DND-41 (cell line): ENCODE measurements at regions not wholly inside any gene's neighbourhood (a gene's known extent, or its start where the extent isn't known, plus 50 kb on each side); places are given as distances from the start of the nearest gene placed in this dataset.

Experiments
- EZH2 ChIP-seq: IDR thresholded peaks from 3 replicates; pipeline ENCODE4 v1.6.1; 2012; ENCODE audit warnings: borderline replicate concordance, low read depth, mild to moderate bottlenecking, moderate library complexity, low read length, inconsistent platforms; ENCODE audit not compliant: severe bottlenecking
- TF ChIP-seq, protein P1 (sequence below): IDR thresholded peaks from 2 replicates; pipeline ENCODE4 v1.5.1; 2012; ENCODE audit warnings: borderline replicate concordance, low read length, moderate library complexity, mild to moderate bottlenecking; ENCODE audit not compliant: poor library complexity, severe bottlenecking; ENCODE audit errors: extremely low read depth

- TF ChIP-seq, protein P1, sequence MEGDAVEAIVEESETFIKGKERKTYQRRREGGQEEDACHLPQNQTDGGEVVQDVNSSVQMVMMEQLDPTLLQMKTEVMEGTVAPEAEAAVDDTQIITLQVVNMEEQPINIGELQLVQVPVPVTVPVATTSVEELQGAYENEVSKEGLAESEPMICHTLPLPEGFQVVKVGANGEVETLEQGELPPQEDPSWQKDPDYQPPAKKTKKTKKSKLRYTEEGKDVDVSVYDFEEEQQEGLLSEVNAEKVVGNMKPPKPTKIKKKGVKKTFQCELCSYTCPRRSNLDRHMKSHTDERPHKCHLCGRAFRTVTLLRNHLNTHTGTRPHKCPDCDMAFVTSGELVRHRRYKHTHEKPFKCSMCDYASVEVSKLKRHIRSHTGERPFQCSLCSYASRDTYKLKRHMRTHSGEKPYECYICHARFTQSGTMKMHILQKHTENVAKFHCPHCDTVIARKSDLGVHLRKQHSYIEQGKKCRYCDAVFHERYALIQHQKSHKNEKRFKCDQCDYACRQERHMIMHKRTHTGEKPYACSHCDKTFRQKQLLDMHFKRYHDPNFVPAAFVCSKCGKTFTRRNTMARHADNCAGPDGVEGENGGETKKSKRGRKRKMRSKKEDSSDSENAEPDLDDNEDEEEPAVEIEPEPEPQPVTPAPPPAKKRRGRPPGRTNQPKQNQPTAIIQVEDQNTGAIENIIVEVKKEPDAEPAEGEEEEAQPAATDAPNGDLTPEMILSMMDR = no peak
- TF ChIP-seq EZH2 = no peak
These were observed 254.2 kb downstream of the OLFM3 start for GRCh38 chr1:101742509-101742908.
